HL-60 (cell line): ENCODE measurements at regions not wholly inside any gene's neighbourhood (a gene's known extent, or its start where the extent isn't known, plus 50 kb on each side); places are given as distances from the start of the nearest gene placed in this dataset.

Experiments
- DNase-seq, 2 experiments: peaks; one replicate each; pipeline ENCODE4 v3.0.0-alpha.2; 2010 to 2020; ENCODE audit warnings: low read depth in 1 of 2, low spot score in 1 of 2
- H3K27ac ChIP-seq: fragments of 250-450 bp; sonication (Bioruptor Pico); replicated peaks from 2 replicates; pipeline ENCODE4 v1.5.1; 2020; ENCODE audit warnings: mild to moderate bottlenecking, moderate library complexity
- H3K27me3 ChIP-seq: fragments of 250-450 bp; sonication (Bioruptor Pico); 2 replicates; pipeline ENCODE4 v1.5.1; 2021; ENCODE audit warnings: mild to moderate bottlenecking, moderate library complexity; ENCODE audit not compliant: insufficient read depth, poor library complexity, severe bottlenecking
- H3K4me3 ChIP-seq: replicated peaks from 2 replicates; pipeline ENCODE4 v1.5.1; 2011; ENCODE audit warnings: mild to moderate bottlenecking, control low read depth, low read length; ENCODE audit not compliant: insufficient read depth
- GABPA ChIP-seq: IDR thresholded peaks from 2 replicates; pipeline ENCODE4 v1.6.1; 2012; ENCODE audit warnings: low read depth
- POLR2AphosphoS5 ChIP-seq: IDR thresholded peaks from 2 replicates; pipeline ENCODE4 v1.6.1; 2012; ENCODE audit warnings: low read depth
- SPI1 ChIP-seq: IDR thresholded peaks from 2 replicates; pipeline ENCODE4 v1.6.1; 2012; ENCODE audit warnings: low read depth, mild to moderate bottlenecking, borderline replicate concordance
- TF ChIP-seq, protein P1 (sequence below): IDR thresholded peaks from one replicate; pipeline ENCODE4 v1.5.1; 2011; ENCODE audit warnings: low read length, control low read depth, inconsistent platforms; ENCODE audit not compliant: insufficient read depth
- TF ChIP-seq, protein P2 (sequence below): IDR thresholded peaks from 2 replicates; pipeline ENCODE4 v1.6.1; 2012; ENCODE audit warnings: low read depth; ENCODE audit not compliant: insufficient replicate concordance

DNA sequence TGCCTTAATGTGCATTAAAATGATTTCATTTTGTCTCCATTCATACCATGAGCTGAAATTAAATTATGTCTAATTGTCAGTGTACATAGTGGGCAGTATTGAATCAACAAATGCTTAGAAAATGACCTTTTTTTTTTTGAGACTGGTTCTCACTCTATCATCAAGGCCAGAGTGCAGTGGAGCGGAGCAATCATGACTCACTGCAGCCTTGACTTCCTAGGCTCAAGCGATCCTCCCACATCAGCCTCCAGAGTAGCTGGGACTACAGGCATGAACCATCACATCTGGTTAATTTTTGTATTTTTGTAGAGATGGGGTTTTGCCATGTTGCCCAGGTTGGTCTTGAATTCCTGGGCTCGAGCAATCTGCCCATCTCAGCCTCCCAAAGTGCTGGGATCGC is 117.0 kb upstream of the BLID start:
- no peak for DNase-seq
- no peak overlapping the region for H3K27ac ChIP-seq
- H3K4me3 ChIP-seq: no peak overlapping the region
- H3K27me3 ChIP-seq: no peaks in the 10 kb centered on the region
- TF ChIP-seq GABPA (no peak), SPI1 (no peak), POLR2AphosphoS5 (no peak)
- TF ChIP-seq, protein P1, sequence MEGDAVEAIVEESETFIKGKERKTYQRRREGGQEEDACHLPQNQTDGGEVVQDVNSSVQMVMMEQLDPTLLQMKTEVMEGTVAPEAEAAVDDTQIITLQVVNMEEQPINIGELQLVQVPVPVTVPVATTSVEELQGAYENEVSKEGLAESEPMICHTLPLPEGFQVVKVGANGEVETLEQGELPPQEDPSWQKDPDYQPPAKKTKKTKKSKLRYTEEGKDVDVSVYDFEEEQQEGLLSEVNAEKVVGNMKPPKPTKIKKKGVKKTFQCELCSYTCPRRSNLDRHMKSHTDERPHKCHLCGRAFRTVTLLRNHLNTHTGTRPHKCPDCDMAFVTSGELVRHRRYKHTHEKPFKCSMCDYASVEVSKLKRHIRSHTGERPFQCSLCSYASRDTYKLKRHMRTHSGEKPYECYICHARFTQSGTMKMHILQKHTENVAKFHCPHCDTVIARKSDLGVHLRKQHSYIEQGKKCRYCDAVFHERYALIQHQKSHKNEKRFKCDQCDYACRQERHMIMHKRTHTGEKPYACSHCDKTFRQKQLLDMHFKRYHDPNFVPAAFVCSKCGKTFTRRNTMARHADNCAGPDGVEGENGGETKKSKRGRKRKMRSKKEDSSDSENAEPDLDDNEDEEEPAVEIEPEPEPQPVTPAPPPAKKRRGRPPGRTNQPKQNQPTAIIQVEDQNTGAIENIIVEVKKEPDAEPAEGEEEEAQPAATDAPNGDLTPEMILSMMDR: no peak
- TF ChIP-seq, protein P2, sequence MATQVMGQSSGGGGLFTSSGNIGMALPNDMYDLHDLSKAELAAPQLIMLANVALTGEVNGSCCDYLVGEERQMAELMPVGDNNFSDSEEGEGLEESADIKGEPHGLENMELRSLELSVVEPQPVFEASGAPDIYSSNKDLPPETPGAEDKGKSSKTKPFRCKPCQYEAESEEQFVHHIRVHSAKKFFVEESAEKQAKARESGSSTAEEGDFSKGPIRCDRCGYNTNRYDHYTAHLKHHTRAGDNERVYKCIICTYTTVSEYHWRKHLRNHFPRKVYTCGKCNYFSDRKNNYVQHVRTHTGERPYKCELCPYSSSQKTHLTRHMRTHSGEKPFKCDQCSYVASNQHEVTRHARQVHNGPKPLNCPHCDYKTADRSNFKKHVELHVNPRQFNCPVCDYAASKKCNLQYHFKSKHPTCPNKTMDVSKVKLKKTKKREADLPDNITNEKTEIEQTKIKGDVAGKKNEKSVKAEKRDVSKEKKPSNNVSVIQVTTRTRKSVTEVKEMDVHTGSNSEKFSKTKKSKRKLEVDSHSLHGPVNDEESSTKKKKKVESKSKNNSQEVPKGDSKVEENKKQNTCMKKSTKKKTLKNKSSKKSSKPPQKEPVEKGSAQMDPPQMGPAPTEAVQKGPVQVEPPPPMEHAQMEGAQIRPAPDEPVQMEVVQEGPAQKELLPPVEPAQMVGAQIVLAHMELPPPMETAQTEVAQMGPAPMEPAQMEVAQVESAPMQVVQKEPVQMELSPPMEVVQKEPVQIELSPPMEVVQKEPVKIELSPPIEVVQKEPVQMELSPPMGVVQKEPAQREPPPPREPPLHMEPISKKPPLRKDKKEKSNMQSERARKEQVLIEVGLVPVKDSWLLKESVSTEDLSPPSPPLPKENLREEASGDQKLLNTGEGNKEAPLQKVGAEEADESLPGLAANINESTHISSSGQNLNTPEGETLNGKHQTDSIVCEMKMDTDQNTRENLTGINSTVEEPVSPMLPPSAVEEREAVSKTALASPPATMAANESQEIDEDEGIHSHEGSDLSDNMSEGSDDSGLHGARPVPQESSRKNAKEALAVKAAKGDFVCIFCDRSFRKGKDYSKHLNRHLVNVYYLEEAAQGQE: no peak

DNA sequence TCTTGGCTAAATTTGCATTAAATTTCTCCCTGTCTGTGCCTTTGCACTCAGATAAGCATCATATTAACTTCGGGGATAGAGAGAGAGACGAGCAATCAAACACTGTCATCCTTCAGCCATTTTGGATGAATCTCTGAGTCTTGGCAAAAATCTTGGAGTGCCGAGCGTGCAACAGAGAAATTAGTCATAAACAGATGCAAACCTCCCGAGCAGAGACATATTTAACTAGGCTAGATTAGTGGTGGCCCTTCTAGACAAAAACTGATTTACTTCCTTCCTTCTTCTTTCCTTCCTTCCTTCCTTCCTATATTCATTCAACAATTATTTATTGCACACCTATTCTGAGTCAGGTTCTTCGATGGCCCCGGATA is 114.4 kb upstream of the BLID start:
- TF ChIP-seq POLR2AphosphoS5: no peak
- TF ChIP-seq, protein P1: no peak
- no peak for TF ChIP-seq SPI1
- TF ChIP-seq, protein P2: no peak
- no peak for TF ChIP-seq GABPA
- H3K27ac ChIP-seq: no peak overlapping the region
- H3K4me3 ChIP-seq: no peak overlapping the region
- DNase-seq: no peak
- no peaks in the 10 kb centered on the region for H3K27me3 ChIP-seq

DNA sequence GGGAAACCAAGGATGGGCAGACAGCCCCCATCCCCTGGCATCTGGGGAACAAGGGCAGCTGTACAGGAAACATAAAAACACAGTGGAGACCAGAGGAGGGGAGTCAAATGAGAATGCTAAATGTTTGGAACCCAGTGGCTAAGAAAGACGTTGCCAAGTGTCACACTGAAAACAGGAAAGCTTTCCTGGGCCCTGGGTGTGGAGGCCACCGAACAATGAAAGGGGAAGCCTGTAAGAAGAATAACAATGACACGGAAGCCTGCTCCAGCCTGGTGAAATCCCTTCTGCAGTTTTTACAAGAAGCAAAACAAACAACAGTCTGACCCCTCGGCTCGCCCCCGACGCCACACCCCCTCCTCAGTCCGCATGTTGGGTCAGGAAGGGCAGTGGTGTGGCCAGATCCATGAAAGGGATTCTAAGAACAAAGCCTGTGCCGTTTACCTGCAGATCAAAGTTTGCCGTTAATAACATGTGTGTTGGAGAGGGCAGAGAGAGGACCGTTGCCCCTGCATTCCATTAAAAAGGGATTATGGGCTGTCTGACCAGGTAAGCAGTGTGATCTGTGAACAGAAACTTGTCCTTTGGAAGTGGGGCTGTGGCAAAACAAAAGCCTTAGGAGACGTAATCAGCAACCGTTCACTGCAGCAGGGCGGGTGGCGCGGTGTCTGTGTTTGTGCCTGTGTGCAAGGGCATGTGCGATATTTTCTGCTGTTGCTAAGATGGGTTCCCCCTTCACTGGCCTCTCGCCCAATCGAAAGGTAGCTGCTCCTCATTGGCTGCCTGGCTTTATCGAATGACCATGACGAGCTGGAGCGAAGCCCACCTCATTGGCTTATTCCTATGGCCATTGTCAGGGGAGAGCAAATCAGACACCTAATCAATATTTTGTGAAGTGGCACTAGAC is 113.7 kb upstream of the BLID start:
- H3K27ac ChIP-seq: no peak overlapping the region
- H3K27me3 ChIP-seq: no peaks in the 10 kb centered on the region
- no peak for DNase-seq
- TF ChIP-seq, protein P2: no peak
- no peak for TF ChIP-seq SPI1
- TF ChIP-seq, protein P1: no peak
- no peak for TF ChIP-seq GABPA
- no peak for TF ChIP-seq POLR2AphosphoS5
- H3K4me3 ChIP-seq: no peak overlapping the region
